Colonic mucosa (tissue), 4 donors: ENCODE measurements at regions not wholly inside any gene's neighbourhood (a gene's known extent, or its start where the extent isn't known, plus 50 kb on each side); places are given as distances from the start of the nearest gene placed in this dataset.

Experiments used
- DNase-seq: peaks from one replicate; pipeline ENCODE4 v3.0.0-alpha.2; 2020
- H3K27ac ChIP-seq: fragments of 200-600 bp; one replicate; pipeline ENCODE4 v1.8.0; 2021
- H3K27me3 ChIP-seq: fragments of 200-600 bp; one replicate; pipeline ENCODE4 v1.8.0; 2021
- H3K36me3 ChIP-seq: fragments of 200-600 bp; one replicate; pipeline ENCODE4 v1.8.0; 2021
- H3K4me1 ChIP-seq: fragments of 200-600 bp; one replicate; pipeline ENCODE4 v1.8.0; 2021; ENCODE audit warnings: mild to moderate bottlenecking
- H3K4me3 ChIP-seq: fragments of 200-600 bp; one replicate; pipeline ENCODE4 v1.8.0; 2021
- H3K9ac ChIP-seq, 2 donors: one replicate each; pipeline ENCODE4 v1.7.0; 2013; ENCODE audit warnings: control low read depth in 2 of 2, low read depth in 2 of 2, low read length in 2 of 2
- H3K9me3 ChIP-seq: fragments of 200-600 bp; one replicate; pipeline ENCODE4 v1.8.0; 2021
- intact Hi-C: fragments of 100-400 bp; cut with DNase I; formaldehyde crosslinking; loops from one replicate; pipeline ENCODE4 v1.14.1; 2022
- TF ChIP-seq, protein P1 (sequence below): fragments of 200-600 bp; IDR thresholded peaks from one replicate; pipeline ENCODE4 v1.8.0; 2022; ENCODE audit warnings: antibody characterized with exemption, mild to moderate bottlenecking
- donor health status: healthy.
- donor health status: DM: no; HTN: no; CAD: no.
- donor health status: DM: no; HTN: no; CAD: no.

DNA sequence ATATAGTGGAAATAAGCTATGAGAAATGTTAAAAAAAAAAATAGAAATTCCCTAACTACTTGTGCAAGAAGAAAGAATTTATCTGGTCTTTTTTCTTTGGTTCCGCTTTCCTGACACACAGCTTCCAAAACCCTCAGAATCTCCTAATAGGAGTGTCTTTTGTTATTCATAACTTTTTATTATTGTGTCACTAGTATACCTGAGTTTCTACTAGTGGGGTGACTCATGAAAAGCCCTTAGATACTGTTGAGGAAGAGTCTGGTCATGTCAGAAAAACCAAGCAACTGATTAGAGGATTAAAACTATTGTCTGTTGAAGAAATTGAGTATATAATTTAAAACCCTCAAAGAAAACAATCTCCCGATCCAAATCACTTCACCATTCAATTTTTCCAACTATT, 152.8 kb upstream of the IFNE start:
- no peak overlapping the region for H3K27ac ChIP-seq

DNA sequence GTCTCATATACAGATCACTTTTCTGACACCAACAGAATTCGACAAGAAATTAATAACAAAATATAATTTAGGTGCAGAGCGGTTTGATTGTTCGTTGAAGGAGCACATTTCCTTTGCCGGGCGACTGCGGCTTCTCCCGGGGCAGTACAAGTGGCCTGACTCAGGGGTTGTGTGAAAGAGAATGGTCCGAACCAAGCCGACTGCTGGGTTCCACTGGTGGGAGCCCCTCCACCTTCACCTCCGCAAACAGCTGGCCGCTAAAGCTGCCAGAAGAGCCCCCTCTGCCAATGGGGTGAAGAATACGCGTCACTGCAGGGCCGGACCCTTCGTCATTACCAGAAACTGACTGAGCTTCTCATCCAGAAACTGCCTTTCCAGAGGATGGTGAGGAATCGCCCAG, 156.0 kb upstream of the IFNE start:
- TF ChIP-seq, protein P1, sequence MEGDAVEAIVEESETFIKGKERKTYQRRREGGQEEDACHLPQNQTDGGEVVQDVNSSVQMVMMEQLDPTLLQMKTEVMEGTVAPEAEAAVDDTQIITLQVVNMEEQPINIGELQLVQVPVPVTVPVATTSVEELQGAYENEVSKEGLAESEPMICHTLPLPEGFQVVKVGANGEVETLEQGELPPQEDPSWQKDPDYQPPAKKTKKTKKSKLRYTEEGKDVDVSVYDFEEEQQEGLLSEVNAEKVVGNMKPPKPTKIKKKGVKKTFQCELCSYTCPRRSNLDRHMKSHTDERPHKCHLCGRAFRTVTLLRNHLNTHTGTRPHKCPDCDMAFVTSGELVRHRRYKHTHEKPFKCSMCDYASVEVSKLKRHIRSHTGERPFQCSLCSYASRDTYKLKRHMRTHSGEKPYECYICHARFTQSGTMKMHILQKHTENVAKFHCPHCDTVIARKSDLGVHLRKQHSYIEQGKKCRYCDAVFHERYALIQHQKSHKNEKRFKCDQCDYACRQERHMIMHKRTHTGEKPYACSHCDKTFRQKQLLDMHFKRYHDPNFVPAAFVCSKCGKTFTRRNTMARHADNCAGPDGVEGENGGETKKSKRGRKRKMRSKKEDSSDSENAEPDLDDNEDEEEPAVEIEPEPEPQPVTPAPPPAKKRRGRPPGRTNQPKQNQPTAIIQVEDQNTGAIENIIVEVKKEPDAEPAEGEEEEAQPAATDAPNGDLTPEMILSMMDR: no peak
- no peak for DNase-seq

More for the DNA sequence above, 152.8 kb upstream of the IFNE start:
- H3K9me3 ChIP-seq: no peaks in the 10 kb centered on the region
- TF ChIP-seq, protein P1: no peak
- no peaks in the 10 kb centered on the region for H3K36me3 ChIP-seq
- no peak overlapping the region for H3K4me3 ChIP-seq
- no peak for DNase-seq
- no peaks in the 10 kb centered on the region for H3K4me1 ChIP-seq
- no peak overlapping the region for H3K9ac ChIP-seq
- intact Hi-C loops: no loop called here
- H3K27me3 ChIP-seq: no peaks in the 10 kb centered on the region

DNA sequence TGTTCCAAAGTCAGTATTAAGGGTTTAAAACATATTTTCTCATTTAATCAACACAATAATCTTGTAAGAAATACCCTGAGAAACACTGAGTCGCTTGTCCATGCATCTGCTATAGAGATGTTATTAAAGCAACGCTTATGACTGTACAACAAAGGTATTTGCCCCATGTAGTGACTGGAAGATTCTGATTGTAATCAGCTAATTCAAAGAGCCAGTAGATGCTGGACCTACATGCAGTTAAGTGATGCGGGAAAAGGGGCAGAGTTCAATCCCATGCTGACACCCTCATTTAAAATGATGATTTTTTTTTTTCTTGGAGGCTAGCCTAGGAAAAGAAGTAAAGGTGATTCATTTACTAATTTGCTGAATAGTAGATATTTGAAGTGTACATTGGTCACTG, 149.3 kb upstream of the MTAP start:
- Histone ChIP-seq H3K4me3 (no peak overlapping the region), H3K36me3 (no peaks in the 10 kb centered on the region), H3K27me3 (no peaks in the 10 kb centered on the region), H3K9me3 (no peaks in the 10 kb centered on the region), H3K9ac (no peak overlapping the region), H3K4me1 (no peaks in the 10 kb centered on the region), H3K27ac (no peak overlapping the region)
- TF ChIP-seq, protein P1: no peak
- DNase-seq: no peak
- intact Hi-C loops: no loop called here

More for the DNA sequence above, 156.0 kb upstream of the IFNE start:
- no peaks in the 10 kb centered on the region for H3K4me1 ChIP-seq
- intact Hi-C loops: no loop called here
- H3K27me3 ChIP-seq: no peaks in the 10 kb centered on the region
- no peaks in the 10 kb centered on the region for H3K9me3 ChIP-seq
- H3K9ac ChIP-seq: no peak overlapping the region
- no peak overlapping the region for H3K4me3 ChIP-seq
- no peaks in the 10 kb centered on the region for H3K36me3 ChIP-seq
- no peak overlapping the region for H3K27ac ChIP-seq

DNA sequence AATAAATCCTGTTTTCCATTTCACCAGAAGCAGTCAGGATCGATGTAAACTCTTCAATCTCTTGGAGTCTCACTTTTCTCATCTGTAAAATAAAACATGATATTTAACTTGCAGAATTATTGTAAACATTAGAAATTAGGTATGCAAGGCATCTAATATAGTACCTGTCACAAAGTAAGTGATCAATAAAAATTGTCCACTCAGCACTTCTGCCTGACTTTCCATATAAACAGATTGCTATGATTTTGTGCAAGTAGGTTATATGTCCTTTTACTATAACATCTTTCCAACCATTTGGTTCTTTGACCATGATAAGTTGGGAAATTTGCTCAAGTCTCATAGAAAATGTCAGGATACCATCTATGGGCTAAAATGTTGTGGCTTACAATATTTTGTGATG, 148.8 kb upstream of the MTAP start:
- Histone ChIP-seq H3K27ac (no peak overlapping the region), H3K27me3 (no peaks in the 10 kb centered on the region), H3K9ac (no peak overlapping the region), H3K4me3 (no peak overlapping the region), H3K36me3 (no peaks in the 10 kb centered on the region), H3K9me3 (no peaks in the 10 kb centered on the region), H3K4me1 (no peaks in the 10 kb centered on the region)
- no peak for DNase-seq
- TF ChIP-seq, protein P1: no peak
- intact Hi-C loops: no loop called here

DNA sequence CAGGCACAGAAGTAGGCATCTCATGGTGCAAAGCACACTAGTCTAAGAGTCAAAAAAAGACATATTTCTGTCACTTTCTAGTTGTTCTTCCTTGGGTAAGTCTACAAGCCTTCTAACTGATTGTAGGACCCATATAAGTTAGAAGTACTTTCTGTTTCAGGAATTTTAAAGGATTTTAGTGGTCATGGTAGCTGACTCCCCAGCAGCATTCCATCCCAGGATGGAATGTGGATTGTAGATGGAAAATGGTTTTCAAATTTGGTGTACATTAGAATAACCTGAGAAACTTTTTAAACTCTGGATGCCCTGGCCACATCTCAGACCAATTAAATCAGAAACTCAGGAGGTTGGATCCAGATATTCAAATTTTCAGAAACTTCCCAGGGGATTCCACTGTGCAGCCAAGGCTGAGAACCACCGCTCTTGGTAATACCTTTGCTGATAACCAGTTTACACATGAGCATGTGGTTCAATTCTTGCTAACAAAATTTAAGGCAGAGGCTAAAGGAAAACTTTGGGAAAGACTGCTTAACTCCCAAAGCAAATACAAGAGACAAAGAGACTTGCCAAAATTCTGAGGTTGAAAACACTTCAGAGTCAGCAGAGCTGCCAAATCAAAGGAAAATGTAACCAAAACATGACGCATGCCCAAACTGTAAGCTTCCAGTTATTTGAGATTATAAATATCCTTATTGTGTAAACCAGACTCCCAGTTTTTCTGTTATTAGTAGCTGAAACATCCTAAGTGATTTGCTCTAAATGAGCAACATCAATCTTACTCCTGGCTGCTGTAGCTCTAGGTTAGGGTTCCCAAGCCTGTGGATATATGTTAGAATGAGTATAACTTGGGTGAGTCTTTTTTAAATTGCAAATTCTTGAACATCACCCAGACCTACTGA, 145.4 kb upstream of the MTAP start:
- Histone ChIP-seq H3K4me1 (no peaks in the 10 kb centered on the region), H3K36me3 (no peaks in the 10 kb centered on the region), H3K4me3 (no peak overlapping the region), H3K27ac (no peak overlapping the region), H3K9ac (no peak overlapping the region), H3K27me3 (no peaks in the 10 kb centered on the region), H3K9me3 (no peaks in the 10 kb centered on the region)
- TF ChIP-seq, protein P1: no peak
- DNase-seq: no peak
- intact Hi-C loops: no loop called here
